Gastroesophageal sphincter (tissue), 3 donors: ENCODE measurements at regions not wholly inside any gene's neighbourhood (a gene's known extent, or its start where the extent isn't known, plus 50 kb on each side); places are given as distances from the start of the nearest gene placed in this dataset.

Experiments used
- CTCF ChIP-seq, 4 experiments: fragments of 200-600 bp in 2 of 4; fragments of 450-650 bp in 2 of 4; sonication (generic) in 1 of 4; IDR thresholded peaks; one replicate each; pipeline ENCODE4 v1.5.1; 2017 to 2019; ENCODE audit warnings: antibody characterized with exemption in 4 of 4, mild to moderate bottlenecking in 2 of 4, moderate library complexity in 2 of 4
- POLR2A ChIP-seq, 2 donors: fragments of 450-650 bp; IDR thresholded peaks; one replicate each; pipeline ENCODE4 v1.6.1; 2017; ENCODE audit warnings: antibody characterized with exemption in 2 of 2, mild to moderate bottlenecking in 2 of 2, moderate library complexity in 1 of 2
- POLR2AphosphoS5 ChIP-seq: sonication (generic); formaldehyde crosslinking; IDR thresholded peaks from one replicate; pipeline ENCODE4 v1.6.1; 2017; ENCODE audit warnings: antibody characterized with exemption

- TF ChIP-seq CTCF (IDR thresholded peaks at IDR 0.05), result no peak
- TF ChIP-seq POLR2A (IDR thresholded peaks at IDR 0.05), result no peak
- no peak for TF ChIP-seq POLR2AphosphoS5
These were observed 56.4 kb downstream of the KIF4B start for GRCh38 chr5:155069961-155070360.
